ENCODE measurements at regions not wholly inside any gene's neighbourhood (a gene's known extent, or its start where the extent isn't known, plus 50 kb on each side); places are given as distances from the start of the nearest gene placed in this dataset.

GRCh38 chr10:131490991-131491594 lies 179.6 kb upstream of the TCERG1L start:
- no peak for DNase-seq

- DNase-seq, result no peak
Measured at GRCh38 chr10:131492211-131492857, 180.8 kb upstream of the TCERG1L start.

- DNase-seq, result no peak
Measured at GRCh38 chr10:131493432-131493831, 181.9 kb upstream of the TCERG1L start.

- DNase-seq, result no peak
Measured at GRCh38 chr10:131494451-131494850, 182.9 kb upstream of the TCERG1L start.

DNA sequence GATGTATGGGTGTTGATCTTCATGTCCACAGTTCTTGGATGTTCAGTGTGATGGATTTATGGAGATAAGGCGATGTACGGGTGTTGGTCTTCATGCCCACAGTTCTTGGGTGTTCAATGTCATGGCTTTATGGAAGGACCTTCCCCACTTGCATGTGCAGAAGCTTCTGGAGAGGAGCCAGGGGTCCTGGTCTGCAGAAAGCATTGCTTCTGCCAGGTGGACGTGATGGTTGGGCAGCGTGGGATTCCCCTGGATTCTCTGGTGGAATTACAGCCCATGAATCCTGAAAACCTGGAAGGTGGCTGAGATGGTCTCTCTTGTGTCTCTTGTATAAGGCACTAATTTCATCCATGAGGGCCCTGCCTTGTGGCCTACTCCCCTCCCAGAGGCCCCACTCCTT lies 183.7 kb upstream of the TCERG1L start:
- no peak for DNase-seq

GRCh38 chr10:131495892-131496291 lies 184.4 kb upstream of the TCERG1L start:
- DNase-seq, result no peak

GRCh38 chr10:131496351-131497052 lies 185.0 kb upstream of the TCERG1L start:
- DNase-seq, result no peak

- DNase-seq, result no peak
Measured at GRCh38 chr10:131499566-131499965, 188.0 kb upstream of the TCERG1L start.

- DNase-seq, result no peak
Measured at GRCh38 chr10:131500181-131500580, 188.7 kb upstream of the TCERG1L start.

- DNase-seq, result no peak
Measured at GRCh38 chr10:131500892-131501291, 189.4 kb upstream of the TCERG1L start.

GRCh38 chr10:131503992-131504391 lies 192.5 kb upstream of the TCERG1L start:
- DNase-seq, result no peak

- DNase-seq, result no peak
Measured at GRCh38 chr10:131511391-131511790, 199.9 kb upstream of the TCERG1L start.

DNA sequence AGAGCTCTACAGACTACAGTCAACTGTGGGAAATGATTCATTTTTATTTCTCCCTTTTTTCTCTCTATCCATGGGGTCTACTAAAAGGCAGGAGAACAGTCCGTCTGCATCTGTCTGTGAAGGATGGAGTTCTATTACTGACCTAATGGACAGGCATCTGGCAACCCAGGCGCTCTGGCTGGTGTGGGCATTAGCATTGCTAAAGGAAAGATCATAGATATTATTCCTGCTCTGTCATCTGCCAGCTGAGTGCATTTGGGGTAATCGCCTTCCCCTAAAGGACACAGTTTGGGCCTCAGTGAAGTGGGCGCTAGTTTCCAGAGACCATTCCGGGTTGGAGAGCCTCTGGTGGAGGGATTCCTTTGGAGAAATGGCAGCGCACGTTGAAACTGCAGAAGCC lies 201.3 kb upstream of the TCERG1L start:
- no peak for DNase-seq

DNA sequence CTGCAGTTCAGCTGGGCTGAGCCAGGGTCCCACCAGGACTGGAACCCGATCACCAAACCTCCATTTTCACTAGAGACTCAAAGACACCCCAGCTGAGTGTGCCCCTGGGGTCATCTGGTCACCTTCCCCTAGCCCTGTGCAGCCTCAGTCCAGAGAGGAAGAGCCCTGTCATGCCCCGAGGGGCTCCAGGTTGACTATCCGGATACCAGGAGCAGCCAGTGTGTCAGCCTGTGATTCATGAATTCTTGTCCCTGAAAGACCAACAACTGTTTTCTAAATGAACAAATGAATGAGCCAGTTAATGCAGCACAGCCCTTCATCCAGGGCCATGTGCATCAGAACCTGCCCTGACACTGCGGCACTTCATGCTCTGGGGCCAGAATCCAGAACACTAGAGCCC lies 201.9 kb upstream of the TCERG1L start:
- no peak for DNase-seq

DNA sequence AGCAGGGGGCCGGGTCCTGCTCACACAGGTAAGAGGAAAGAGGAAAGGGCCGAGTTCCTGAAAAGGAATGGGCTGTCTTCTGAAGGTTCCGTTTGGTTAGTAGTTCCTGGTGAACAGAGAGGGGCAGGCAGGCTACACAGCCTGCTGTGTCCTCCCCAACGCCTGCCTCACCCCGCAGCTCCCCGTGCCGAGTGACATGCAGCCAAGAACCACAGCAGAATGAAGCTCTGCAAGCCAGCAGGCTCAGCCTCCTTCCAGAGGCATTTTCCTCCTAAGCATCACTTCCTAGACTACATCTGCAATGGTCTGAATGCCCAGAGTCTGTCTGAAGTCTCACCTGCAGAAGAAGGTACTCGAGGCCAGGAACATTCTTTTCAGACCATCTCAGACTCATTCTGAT lies 202.4 kb upstream of the TCERG1L start:
- no peak for DNase-seq

DNA sequence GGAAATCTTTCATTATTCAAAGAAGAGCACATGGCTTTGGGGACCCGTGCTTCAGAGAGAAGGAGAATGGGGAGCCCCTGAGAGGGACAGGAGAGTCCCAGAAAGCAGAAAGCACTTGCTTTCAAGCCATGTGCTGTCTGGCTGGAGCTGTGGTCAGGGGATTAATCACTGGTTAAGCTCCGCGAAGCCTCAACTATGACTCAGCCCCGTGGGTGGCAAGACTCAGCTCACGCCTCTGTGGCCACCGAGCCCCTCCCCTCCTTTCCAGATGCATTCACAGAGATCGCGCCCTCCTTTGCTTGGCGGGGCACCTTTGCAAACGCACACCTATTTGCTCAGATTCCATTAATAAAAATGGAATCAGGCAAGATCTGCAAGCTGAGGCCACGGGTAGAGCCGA lies 202.9 kb upstream of the TCERG1L start:
- DNase-seq, result no peak

DNA sequence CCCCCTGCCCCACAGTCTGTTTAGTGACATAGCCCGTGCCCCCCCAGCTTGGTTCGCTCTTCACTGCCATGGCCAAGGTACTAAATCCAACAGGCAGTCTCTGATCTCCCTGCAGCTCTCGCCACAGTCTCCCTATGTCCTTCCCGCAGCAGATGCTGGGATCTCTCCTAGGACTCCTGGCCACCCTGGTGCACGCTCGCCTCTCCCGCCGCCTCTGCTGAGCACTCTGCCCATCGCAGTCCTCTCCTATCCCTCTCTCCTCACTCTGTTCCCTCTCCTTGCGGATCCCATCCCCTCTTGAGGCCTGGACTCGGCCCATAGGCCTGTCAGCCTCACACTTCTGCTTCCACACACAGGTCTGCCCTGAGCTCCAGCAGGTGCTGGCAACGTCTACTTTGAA lies 204.8 kb upstream of the TCERG1L start:
- no peak for DNase-seq

- no peak for DNase-seq
Measured at GRCh38 chr10:131517781-131518180, 206.3 kb upstream of the TCERG1L start.

- no peak for DNase-seq
Measured at GRCh38 chr10:131519723-131520605, 208.4 kb upstream of the TCERG1L start.

DNA sequence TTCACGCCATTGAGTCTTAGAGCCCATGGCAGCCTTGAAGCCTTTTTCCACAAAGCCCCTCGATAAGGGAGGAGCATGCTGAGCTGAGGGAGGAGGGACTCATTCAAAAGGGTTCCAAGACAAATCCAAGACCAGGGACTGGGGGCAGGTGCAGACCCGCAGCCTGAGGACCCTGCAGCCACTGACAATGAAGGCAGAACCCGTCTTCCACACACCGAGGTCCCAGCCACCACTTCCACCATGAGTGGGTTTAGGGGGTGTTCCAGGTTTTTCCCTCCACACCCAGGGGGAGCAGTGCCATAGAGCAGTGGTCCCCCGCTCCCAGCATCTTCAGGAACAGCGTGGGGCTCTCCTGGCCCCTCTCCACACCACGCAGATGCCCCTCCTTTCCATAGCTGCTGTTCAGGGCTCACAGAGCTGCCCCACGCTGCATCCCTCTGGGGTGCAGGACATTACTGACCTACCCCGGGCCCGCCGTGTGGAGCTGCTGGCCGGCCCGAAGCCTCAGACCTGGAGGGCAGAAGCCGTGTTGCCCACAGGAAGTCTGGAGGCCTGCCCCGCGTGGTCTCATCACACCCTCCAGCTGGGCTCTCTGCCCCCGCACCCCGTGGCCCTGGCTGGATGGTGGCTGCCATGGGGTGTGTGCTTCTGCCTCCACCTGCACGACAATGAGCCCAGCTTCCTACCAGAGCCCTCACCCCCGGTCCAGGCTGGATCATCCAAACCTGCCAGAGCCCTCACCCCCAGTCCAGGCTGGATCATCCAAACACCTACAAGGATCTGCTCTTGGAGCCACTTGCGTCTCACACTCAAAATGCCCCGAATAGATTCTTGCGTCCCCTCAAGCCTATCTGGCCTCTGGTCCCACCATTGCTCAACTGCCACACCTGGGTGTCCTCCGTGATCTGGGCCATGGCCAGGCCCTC lies 220.0 kb upstream of the TCERG1L start:
- DNase-seq, result no peak

- DNase-seq, result no peak
Measured at GRCh38 chr10:131532291-131532690, 220.8 kb upstream of the TCERG1L start.

DNA sequence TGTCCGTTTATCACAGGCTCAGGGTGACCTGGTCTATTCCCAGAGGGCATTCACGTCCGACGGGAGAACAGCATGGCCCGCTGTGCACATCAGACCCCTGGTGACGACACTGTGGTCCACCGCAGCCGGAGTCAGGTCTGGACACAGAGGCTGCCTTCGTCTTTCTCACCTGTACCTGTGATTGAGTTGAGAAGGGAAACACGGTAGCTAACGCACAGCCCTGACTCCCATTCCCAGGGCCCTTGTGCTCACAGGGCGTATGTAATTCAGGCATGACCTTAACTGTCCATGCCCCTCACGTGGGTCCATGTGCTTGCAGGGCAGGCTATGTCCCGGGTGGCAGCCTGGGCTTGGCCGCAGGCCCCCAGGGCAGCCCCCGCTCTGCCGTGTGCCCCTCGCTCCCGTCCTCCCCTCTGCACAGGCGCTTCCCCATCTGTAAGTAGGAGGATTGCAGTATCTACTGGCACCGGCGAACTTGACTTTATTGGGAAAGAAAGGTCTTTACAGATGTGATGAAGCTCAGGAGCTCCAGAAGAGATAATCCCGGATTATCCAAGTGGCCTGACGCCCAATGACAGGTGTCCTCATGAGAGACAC lies 221.3 kb upstream of the TCERG1L start:
- DNase-seq, result no peak

All from AML-193 (cell line).